HuH-7 (cell line): ENCODE measurements at regions not wholly inside any gene's neighbourhood (a gene's known extent, or its start where the extent isn't known, plus 50 kb on each side); places are given as distances from the start of the nearest gene placed in this dataset.
"Not testable (repeated sequence)": the region's sequence is repeated elsewhere in the genome, so short reads cannot be mapped to it uniquely, and the experiment has no call there.

Experiments
- DNase-seq: peaks from one replicate; pipeline ENCODE4 v3.0.0; 2011; ENCODE audit warnings: low spot score

DNA sequence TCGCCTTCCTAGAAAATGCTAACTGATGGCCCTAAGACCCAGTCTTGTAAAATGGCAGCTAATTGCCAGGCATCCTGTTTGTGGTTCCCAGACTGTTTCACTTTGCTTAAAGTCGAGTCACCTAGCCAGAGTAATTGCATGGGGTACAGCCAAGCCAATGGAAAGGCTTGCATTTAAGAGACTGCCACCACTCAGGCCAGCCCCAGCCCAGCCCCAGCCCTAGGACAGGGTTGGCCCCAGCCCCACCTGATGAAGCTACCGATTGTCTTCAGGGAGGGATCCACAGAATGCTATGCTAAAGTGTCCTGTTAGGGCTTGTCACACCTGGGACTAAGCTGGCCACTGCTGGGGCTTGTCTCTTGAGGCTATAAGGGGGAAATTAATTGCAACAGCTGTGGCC, 194.6 kb upstream of the KLF3 start:
- DNase-seq: no peak

DNA sequence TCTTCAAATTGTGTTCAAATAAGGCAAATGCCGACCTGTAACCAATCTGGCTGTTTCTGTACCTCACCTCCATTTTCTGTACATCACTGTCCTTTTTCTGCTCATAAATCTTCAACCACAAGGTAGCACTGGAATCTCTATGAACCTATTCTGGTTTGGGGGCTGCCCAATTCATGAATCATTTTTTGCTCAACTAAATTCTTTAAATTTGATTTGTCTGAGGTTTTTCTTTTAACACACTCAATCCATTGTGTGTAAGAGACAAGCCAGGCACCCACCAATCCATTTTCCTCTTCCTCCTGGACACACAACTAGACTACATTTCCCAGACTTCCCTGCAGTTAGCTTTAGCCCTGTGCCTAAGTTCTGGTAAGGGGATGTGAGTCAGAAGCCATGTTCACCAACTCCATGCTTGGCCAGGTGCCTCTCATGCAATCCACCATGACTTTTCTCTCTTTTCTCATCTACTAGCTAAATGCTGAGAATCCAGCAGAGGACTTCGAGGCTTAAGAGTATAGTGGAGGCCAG, 193.2 kb upstream of the KLF3 start:
- DNase-seq: no peak

GRCh38 chr4:38482696-38483095, 181.3 kb upstream of the KLF3 start:
- DNase-seq: no peak

DNA sequence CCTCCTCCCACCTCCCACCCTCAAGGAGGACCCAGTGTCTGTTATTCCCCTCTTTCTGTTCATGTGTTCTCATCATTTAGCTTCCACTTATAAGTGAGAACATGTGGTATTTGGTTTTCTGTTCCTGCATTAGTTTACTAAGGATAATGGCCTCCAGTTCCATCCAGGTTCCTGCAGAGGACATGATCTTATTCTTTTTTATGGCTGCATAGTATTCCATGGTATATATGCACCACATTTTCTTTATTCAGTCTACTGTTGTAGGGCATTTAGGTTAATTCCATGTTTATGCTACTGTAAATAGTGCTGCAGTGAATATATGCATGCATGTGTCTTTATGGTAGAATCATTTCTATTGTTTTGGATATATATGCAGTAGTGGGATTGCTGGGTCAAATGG, 180.4 kb upstream of the KLF3 start:
- DNase-seq: not testable (repeated sequence)

DNA sequence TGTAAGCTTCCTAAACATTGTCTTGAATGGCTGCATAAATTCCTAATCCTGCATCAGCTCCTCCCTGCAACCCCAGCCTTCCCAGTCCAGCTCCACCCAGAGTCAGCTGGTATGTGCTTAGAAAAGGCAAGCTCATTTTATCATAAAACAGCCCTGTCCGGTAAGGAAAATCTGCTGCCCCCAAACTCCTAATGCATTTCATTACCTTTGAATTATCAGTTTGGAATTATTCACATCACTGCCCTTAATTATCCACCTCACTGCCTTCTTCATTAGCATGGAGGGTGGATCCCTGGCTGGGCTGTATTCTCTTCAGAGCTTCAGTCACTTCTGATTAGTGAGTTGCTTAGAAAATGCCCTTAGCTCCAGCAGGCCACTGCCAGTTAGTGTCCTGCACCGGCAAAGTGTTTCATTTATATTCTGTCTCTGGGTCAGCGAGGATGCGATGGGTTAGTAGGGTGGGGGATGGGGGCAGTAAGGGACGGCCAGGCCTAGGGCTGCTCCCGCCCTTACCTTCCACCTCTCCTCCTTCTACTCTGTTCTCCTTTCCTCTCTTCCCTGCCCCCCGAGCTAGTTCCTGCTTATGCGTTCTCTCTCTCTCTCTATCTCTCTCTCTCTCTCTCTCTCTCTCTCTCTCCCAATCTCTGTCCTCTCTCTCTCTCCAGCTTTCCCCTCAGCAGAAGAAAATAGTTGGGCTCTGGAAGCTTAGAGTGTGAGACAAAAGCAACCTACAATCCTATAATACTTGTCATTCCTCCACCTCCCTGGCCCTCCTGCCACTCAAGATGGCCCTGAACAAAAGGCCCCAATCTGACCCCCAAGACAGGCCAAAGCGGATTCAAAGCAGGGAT, 174.8 kb upstream of the KLF3 start:
- no peak for DNase-seq

DNA sequence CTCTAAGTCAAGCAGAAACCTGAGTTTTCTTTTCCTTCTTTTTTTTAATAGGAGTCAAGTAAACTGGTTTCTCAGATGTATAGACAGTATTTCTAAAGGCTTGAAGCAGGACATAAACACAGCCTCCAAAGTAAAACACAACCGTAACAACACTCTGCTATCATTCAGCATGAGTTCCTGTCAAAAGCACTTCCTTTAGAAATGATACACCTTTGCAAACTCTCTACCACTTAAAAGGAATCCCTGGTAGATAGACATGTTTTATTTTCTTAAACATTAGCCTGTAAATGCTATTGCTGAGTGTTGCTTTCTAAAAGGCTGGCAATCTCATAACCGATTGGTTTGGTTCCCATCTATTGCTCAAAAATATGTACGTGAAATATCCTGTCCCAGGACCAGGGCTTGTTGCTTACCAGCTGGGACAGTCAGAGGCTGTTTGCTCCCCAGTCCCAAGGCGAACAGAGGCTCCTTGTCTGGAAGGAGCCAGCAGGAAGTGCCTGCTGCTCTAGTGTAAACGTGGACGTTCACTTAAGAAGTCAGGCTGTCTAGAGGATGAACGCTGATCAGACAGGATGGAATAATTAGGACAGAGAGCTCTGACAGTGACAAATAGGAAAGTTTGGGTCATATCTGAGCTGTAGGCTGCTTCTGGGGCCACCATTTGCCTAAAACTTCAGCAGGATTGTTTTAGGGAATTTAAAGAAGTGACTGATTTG, 173.9 kb upstream of the KLF3 start:
- DNase-seq: no peak

DNA sequence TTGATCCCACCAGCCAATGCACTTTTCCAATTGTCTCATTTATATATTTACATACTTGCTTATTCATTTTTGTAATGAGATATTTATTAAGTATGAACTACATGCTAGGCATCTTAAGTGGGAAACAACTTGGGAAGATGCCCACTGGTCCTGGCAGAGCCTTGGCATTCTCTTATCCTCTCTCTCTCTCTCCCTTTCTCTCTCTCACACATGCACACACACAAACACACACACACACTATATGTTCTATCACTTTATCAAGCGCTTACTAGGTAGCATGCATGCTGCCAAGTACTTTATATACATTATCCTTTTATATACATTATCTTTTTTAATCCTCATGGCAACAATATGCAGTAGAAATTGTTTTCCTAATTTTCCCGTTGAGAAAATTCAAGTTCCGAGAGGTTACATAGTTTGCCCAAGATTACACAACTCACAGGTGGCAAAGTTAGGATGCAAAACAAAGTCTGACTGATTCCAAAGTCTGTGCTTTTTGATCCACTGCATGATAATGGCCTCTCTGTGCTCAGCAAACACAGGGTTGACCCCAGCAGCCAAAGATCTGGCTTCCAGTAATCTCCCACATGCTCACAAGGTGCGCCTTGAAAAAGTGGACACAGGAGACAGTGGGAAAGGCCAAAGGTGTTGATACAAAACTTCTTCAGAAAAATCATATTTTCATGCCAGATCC, 173.1 kb upstream of the KLF3 start:
- peak; percentile 42 for DNase-seq

DNA sequence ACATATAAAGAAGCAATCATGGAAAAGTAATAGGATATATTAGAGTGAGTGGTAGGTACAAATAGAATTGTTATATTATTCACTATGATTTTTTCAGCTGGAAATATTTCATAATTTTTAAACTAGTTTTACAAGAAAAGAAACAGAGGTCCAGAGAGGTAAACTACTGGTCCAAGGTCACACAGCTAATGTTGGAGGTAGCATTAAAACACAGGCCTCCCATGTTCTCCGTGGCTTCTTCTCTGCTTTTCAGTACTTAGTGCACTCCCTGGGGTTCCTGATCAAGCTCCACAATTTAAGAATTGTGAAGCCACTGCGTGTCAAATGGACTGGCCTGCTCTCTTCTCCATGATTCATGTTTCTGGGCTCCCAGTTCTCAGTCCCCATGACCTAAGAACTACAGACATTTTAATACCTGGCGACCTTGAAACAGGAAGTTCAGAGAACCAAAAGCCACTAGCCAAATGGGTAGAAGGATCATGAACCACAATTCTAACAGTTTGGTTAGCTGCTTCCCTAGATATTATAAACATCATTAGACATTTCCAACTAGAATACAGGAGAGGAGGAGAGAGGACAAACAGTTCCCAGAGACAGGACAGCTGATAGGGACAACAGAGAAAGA, 172.0 kb upstream of the KLF3 start:
- DNase-seq: no peak

- no peak for DNase-seq
These were observed 170.9 kb upstream of the KLF3 start for GRCh38 chr4:38493066-38493465.

DNA sequence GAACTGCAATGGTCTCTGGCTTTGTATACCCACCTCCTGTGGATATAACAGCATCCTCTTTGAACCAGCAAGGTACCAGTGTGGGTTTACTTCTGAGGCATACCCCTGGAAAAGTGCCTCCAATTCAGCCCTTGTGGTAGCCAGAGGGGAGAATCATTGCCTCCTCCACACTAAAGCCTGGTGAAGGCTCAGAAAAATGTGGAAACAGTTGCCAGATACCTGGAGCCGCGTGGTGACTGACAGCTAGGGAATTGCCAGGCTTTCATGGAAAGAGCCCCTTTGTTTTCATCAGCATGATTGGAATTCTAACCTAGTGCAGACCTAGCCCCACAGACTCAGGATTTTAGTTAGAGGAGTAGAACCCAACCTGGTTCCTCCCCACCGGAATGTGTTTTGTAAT, 168.6 kb upstream of the KLF3 start:
- DNase-seq: no peak

DNA sequence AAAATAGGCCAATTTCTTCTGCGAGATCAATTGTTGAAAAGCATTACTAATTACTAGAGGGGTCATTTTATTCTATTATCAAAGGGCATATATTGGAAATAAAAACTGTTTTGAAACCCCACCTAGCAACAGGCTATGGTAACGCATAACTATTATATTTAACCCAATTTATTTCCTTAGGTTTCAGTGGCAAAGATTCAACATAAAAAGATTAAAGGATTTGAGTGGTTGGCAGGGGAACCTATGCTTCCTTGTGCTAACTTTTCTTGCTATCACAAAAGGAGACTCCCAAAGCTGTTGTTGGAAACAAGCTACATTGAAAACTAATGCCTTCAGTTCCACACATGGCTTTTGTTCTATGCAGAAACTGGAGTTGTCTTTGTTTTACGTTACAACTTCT, 166.9 kb upstream of the KLF3 start:
- DNase-seq: no peak

- no peak for DNase-seq
These were observed 164.9 kb upstream of the KLF3 start for GRCh38 chr4:38499101-38499500.

- DNase-seq: no peak
These were observed 163.6 kb upstream of the KLF3 start for GRCh38 chr4:38500433-38500832.

DNA sequence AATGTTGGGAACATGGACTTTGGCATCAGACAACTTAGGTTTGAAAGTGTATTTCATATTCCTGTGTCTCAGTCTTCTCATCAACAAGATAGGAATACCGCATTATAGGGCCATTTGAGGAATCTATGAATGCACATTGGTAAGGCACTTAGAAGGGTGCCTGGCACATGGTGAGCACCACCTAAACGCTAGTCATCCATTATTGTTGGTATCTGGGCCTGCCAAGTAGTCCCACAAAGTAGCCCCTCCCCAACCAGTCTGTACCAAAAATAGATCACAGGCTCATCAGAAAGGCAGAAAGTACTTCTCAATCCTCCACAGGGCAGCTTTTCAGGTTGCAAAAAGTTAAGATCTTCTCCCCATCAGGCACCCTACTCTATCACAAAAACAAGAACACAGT, 162.3 kb upstream of the KLF3 start:
- no peak for DNase-seq

DNA sequence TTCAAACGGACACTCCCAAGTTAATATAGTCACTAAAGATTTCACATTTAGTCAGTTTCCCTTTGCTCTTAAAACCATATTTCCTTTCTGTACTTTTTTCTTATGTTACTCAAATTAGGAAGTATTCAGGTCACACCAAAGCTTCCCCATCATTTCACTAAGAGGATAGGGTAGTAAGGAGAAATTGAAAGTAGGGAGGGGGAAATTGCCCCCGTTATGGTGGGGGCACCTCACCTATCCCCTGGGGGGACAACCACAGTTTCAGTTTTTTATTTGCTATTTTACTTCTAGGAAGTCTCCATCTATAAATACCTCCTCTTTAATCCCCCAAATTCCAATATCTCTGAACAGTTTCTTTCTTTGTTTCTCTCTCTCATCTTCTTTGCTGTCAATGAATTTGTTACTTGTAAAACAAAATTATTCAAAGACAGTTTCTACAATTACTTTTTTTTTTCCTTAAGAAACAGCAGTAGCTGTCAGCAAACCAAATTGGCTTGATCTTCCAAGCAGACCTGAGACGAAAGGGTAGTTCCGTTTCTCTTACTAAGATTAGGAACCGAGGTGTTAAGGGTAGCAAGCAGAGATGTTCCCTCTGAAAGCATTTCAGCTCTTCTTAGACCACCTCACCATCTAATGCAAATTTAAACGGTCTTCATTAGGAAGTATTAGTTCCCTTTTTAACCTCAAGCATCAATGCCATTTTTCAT, 160.2 kb upstream of the KLF3 start:
- DNase-seq: no peak

DNA sequence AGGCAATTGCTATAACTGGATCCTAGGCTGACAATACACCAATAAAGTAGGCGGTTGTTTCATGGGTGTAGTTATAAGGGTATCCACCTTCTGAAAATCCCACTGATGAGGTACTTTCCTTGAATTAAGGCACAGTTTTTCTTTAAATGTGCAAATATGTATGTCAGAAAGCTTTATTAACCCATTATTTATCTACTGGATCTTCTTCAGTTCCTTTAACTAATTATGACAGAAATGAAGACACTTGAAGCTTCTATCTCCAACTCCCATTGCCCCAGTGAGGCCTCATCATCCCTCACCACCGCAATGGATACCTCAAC, 159.6 kb upstream of the KLF3 start:
- DNase-seq: no peak

DNA sequence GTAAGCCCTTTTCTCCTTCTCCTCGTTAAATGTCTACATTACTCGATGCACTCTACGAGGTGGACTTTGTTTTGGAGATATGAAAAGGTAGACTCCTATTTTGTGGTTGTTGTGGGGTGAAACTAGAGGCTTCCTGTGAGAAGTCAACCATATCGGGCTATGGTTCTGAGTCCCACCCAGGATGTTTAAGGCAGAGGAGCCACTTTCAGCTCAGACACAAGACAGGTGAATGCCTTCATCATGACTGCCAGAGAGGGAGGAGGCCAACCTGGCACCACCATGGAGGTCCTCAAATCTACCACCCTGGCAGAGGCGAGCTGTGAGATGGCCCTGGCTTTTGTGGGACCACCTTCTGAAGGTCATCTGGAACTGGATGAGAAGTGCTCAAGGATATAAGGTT, 154.4 kb upstream of the KLF3 start:
- no peak for DNase-seq

- no peak for DNase-seq
These were observed 153.8 kb upstream of the KLF3 start for GRCh38 chr4:38510201-38510600.

DNA sequence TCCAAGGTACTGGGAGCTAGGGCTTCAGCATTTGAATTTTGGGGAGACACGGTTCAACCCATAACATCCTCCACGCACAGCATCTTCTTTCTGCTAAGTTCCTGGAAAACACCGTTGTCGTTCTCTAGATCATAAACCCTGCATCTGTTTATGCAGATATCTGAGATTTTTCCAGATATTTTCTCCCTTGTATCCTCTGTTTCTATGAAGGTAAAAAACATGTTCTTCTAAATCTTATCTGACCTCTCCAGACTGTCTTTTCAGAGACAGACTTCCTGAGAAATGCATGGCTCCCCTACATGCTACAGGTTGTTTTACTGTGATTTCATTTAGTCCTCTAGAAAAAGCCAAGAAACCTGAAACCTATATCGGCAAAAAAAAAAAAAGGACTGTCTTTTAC, 152.3 kb upstream of the KLF3 start:
- no peak for DNase-seq

GRCh38 chr4:38512840-38513239, 151.2 kb upstream of the KLF3 start:
- no peak for DNase-seq

- DNase-seq: no peak
These were observed 149.4 kb upstream of the KLF3 start for GRCh38 chr4:38514465-38515146.
